MM.1S (cell line): ENCODE measurements at regions not wholly inside any gene's neighbourhood (a gene's known extent, or its start where the extent isn't known, plus 50 kb on each side); places are given as distances from the start of the nearest gene placed in this dataset.

Experiments used
- DNase-seq: peaks from one replicate; pipeline ENCODE4 v3.0.0-alpha.2; 2015
- H2AFZ ChIP-seq: fragments of 300-600 bp; sonication (generic); 2 replicates; pipeline ENCODE4 v1.6.0; 2016; ENCODE audit warnings: antibody characterized with exemption, low read length
- H3F3A ChIP-seq: fragments of 300-600 bp; sonication (generic); 2 replicates; pipeline ENCODE4 v1.6.1; 2016; ENCODE audit warnings: mild to moderate bottlenecking, antibody characterized with exemption, low read length, moderate library complexity, mixed read lengths; ENCODE audit not compliant: insufficient read depth
- H3K27ac ChIP-seq: fragments of 300-600 bp; sonication (generic); 2 replicates; pipeline ENCODE4 v1.5.1; 2016; ENCODE audit warnings: mild to moderate bottlenecking, low read length
- H3K27me3 ChIP-seq: fragments of 300-600 bp; sonication (generic); replicated peaks from 2 replicates; pipeline ENCODE4 v1.6.0; 2016; ENCODE audit warnings: low read length; ENCODE audit not compliant: insufficient read depth
- H3K36me3 ChIP-seq: fragments of 300-600 bp; sonication (generic); replicated peaks from 2 replicates; pipeline ENCODE4 v1.6.1; 2016; ENCODE audit warnings: mild to moderate bottlenecking, low read length, mixed read lengths; ENCODE audit not compliant: insufficient read depth
- H3K4me1 ChIP-seq: fragments of 300-600 bp; sonication (generic); 2 replicates; pipeline ENCODE4 v1.6.1; 2016; ENCODE audit warnings: low read length, mixed read lengths
- H3K4me2 ChIP-seq: fragments of 300-600 bp; sonication (generic); 2 replicates; pipeline ENCODE4 v1.6.0; 2016; ENCODE audit warnings: low read depth, low read length
- H3K4me3 ChIP-seq: fragments of 300-600 bp; sonication (generic); 2 replicates; pipeline ENCODE4 v1.5.1; 2016; ENCODE audit warnings: low read length, mixed read lengths
- H3K79me2 ChIP-seq: fragments of 300-600 bp; sonication (generic); 2 replicates; pipeline ENCODE4 v1.6.1; 2016; ENCODE audit warnings: mixed run types, low read length, mixed read lengths
- H3K9ac ChIP-seq: fragments of 300-600 bp; sonication (generic); 2 replicates; pipeline ENCODE4 v1.6.1; 2016; ENCODE audit warnings: low read length, mixed read lengths
- H3K9me2 ChIP-seq: fragments of 300-600 bp; sonication (generic); replicated peaks from 2 replicates; pipeline ENCODE4 v1.6.1; 2016; ENCODE audit warnings: mild to moderate bottlenecking, low read length, mixed read lengths; ENCODE audit not compliant: insufficient read depth
- H3K9me3 ChIP-seq: fragments of 300-600 bp; sonication (generic); replicated peaks from 2 replicates; pipeline ENCODE4 v1.6.1; 2016; ENCODE audit warnings: mild to moderate bottlenecking, low read length, mixed read lengths; ENCODE audit not compliant: insufficient read depth
- H4K20me1 ChIP-seq: fragments of 300-600 bp; sonication (generic); 2 replicates; pipeline ENCODE4 v1.6.1; 2016; ENCODE audit warnings: mild to moderate bottlenecking, low read length, moderate library complexity, mixed read lengths; ENCODE audit not compliant: insufficient read depth
- EZH2 ChIP-seq: fragments of 300-600 bp; sonication (generic); optimal IDR thresholded peaks from 2 replicates; pipeline ENCODE3; 2017; ENCODE audit warnings: low read depth, mild to moderate bottlenecking, antibody characterized with exemption, low read length, mixed read lengths
- EZH2phosphoT487 ChIP-seq: fragments of 300-600 bp; sonication (generic); IDR thresholded peaks from 2 replicates; pipeline ENCODE4 v1.6.1; 2018; ENCODE audit warnings: antibody characterized with exemption, low read length
- TF ChIP-seq, protein P1 (sequence below): fragments of 300-600 bp; sonication (generic); IDR thresholded peaks from 2 replicates; pipeline ENCODE4 v1.5.1; 2016; ENCODE audit warnings: antibody characterized with exemption, low read length, mixed read lengths

GRCh38 chr20:63058696-63059335 is 52.1 kb upstream of the BHLHE23 start:
- DNase-seq, result no peak
- no peaks in the 10 kb centered on the region for H3K4me1 ChIP-seq
- H3K9me2 ChIP-seq, result no peaks in the 10 kb centered on the region
- no peak overlapping the region for H3K27ac ChIP-seq
- no peaks in the 10 kb centered on the region for H4K20me1 ChIP-seq
- TF ChIP-seq, protein P1, sequence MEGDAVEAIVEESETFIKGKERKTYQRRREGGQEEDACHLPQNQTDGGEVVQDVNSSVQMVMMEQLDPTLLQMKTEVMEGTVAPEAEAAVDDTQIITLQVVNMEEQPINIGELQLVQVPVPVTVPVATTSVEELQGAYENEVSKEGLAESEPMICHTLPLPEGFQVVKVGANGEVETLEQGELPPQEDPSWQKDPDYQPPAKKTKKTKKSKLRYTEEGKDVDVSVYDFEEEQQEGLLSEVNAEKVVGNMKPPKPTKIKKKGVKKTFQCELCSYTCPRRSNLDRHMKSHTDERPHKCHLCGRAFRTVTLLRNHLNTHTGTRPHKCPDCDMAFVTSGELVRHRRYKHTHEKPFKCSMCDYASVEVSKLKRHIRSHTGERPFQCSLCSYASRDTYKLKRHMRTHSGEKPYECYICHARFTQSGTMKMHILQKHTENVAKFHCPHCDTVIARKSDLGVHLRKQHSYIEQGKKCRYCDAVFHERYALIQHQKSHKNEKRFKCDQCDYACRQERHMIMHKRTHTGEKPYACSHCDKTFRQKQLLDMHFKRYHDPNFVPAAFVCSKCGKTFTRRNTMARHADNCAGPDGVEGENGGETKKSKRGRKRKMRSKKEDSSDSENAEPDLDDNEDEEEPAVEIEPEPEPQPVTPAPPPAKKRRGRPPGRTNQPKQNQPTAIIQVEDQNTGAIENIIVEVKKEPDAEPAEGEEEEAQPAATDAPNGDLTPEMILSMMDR, result no peak
- TF ChIP-seq EZH2phosphoT487, result no peak
- TF ChIP-seq EZH2, result no peak
- H2AFZ ChIP-seq, result no peak overlapping the region
- no peaks in the 10 kb centered on the region for H3K36me3 ChIP-seq
- H3K9me3 ChIP-seq, result no peaks in the 10 kb centered on the region
- H3K79me2 ChIP-seq, result no peaks in the 10 kb centered on the region
- H3F3A ChIP-seq, result no peaks in the 10 kb centered on the region
- no peak overlapping the region for H3K4me2 ChIP-seq
- H3K27me3 ChIP-seq, result peaks cover 94% of the 10 kb centered on the region
- H3K4me3 ChIP-seq, result no peak overlapping the region
- no peak overlapping the region for H3K9ac ChIP-seq

DNA sequence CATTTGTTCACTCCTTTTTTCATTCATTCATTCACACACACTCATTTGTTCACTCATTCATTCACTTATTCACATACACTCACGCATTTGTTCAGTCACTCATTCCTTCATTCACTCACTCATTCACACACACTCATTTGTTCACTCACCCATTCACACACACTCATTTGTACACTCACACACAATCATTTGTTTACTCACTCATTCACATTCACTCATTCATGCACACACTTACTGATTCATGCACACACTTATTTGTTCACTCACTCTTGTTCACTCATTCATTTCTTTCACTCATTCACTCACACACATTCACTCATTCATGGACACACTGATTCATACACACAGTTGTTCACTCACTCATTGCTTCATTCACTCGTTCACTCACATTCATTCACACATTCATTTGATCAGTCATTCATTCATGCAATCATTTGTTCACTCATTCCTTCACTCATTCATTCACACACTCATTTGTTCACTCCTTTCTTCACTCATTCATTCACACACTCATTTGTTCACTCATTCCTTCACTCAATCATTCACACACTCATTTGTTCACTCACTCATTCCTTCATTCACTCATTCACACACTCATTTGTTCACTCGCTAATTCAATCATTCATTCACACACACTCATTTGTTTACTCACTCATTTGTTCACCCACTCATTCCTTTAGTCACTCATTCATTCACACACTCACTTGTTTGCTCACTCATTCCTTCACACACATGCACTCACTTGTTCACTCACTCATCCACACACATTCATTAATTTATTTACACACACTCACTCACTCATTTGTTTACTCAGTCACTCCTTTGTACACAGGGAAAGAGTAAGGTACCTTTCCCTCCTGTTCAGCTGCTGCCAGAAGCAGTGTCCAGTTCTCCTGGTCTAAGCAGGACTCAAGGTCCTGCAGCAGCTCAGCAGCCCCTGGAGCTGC is 50.7 kb upstream of the BHLHE23 start:
- Histone ChIP-seq H3K4me1 (no peaks in the 10 kb centered on the region), H3K27ac (no peak overlapping the region), H3K4me2 (no peak overlapping the region), H2AFZ (no peak overlapping the region), H3K9me2 (no peaks in the 10 kb centered on the region), H3K9me3 (no peaks in the 10 kb centered on the region), H3K27me3 (peaks cover 94% of the 10 kb centered on the region), H4K20me1 (no peaks in the 10 kb centered on the region), H3K9ac (no peak overlapping the region), H3F3A (no peaks in the 10 kb centered on the region), H3K36me3 (no peaks in the 10 kb centered on the region), H3K4me3 (no peak overlapping the region), H3K79me2 (no peaks in the 10 kb centered on the region)
- no peak for DNase-seq
- TF ChIP-seq, protein P1, result no peak
- TF ChIP-seq EZH2 (no peak), EZH2phosphoT487 (no peak)

- Histone ChIP-seq H3K9ac (no peak overlapping the region), H3K27me3 (peaks cover 94% of the 10 kb centered on the region), H3K36me3 (no peaks in the 10 kb centered on the region), H3K27ac (no peak overlapping the region), H3K4me3 (no peak overlapping the region), H3K79me2 (no peaks in the 10 kb centered on the region), H3K9me2 (no peaks in the 10 kb centered on the region), H4K20me1 (no peaks in the 10 kb centered on the region), H3K9me3 (no peaks in the 10 kb centered on the region), H3K4me1 (no peaks in the 10 kb centered on the region), H3F3A (no peaks in the 10 kb centered on the region), H2AFZ (no peak overlapping the region), H3K4me2 (no peak overlapping the region)
- no peak for TF ChIP-seq EZH2phosphoT487
- TF ChIP-seq, protein P1, result peak; percentile 85
- DNase-seq, result no peak
Observed at GRCh38 chr20:63056236-63057170, 49.7 kb upstream of the BHLHE23 start.
